HCT116 (cell line): ENCODE measurements at regions not wholly inside any gene's neighbourhood (a gene's known extent, or its start where the extent isn't known, plus 50 kb on each side); places are given as distances from the start of the nearest gene placed in this dataset.

Source experiments
- ATAC-seq: fragments of 200-7000 bp; cut with Tn5 transposase; 2 replicates; pipeline ENCODE4 v1.9.1; 2020; ENCODE audit warnings: mild to moderate bottlenecking, moderate library complexity
- BruUV-seq: library from RNA; stranded (reverse); fragments of 400-500 nt; replicated peaks from 2 replicates; lab custom pipeline; 2021; lab: Mats Ljungman, UMichigan
- CTCF ChIA-PET: fragments of 300-600 bp; sonication (Branson Sonifier 250); formaldehyde crosslinking; loops from one replicate; lab custom pipeline; 2021; ENCODE audit warnings: antibody characterized with exemption; lab: Charles Lee
- POLR2A ChIA-PET: fragments of 300-600, 350-600 bp; sonication (Branson Sonifier 250); formaldehyde crosslinking; loops from one replicate; lab custom pipeline; 2021; ENCODE audit warnings: antibody characterized with exemption; lab: Charles Lee
- RAD21 ChIA-PET, 2 experiments: fragments of 300-600 bp; sonication (Branson Sonifier 250); formaldehyde crosslinking; loops; one replicate each; lab custom pipeline; 2023; ENCODE audit warnings: low total read pairs in 2 of 2; ENCODE audit not compliant: uncharacterized antibody in 2 of 2, unreplicated experiment in 2 of 2, low non-redundant PET in 1 of 2; lab: Charles Lee
- DNase-seq: peaks from one replicate; pipeline ENCODE4 v3.0.0-alpha.2; 2010; ENCODE audit warnings: low read depth, low spot score
- H2AFZ ChIP-seq: fragments of 200-600 bp; shearing (Covaris generic), sonication (generic); 2 replicates; pipeline ENCODE4 v1.6.1; 2017; ENCODE audit warnings: low read depth, mixed run types, mixed read lengths, antibody characterized with exemption, low read length; ENCODE audit not compliant: poor library complexity, severe bottlenecking
- H3K27ac ChIP-seq: 2 replicates; pipeline ENCODE4 v1.5.1; 2012; ENCODE audit warnings: low read depth, low read length
- H3K27me3 ChIP-seq: fragments of 200-600 bp; sonication (generic); 2 replicates; pipeline ENCODE4 v1.6.1; 2016; ENCODE audit warnings: mixed run types, low read length, mixed read lengths; ENCODE audit not compliant: insufficient read depth
- H3K36me3 ChIP-seq, 2 experiments: fragments of 200-500 bp in 1 of 2; fragments of 200-600 bp in 1 of 2; sonication (Bioruptor generic) in 1 of 2; sonication (generic) in 1 of 2; 2 replicates each; pipeline versions ENCODE4 v1.5.1 to v1.6.1; 2014 to 2016; ENCODE audit warnings: low read length in 2 of 2, inconsistent platforms in 1 of 2, mixed read lengths in 1 of 2, mixed run types in 1 of 2; ENCODE audit not compliant: insufficient read depth in 2 of 2, control insufficient read depth in 1 of 2
- H3K4me1 ChIP-seq, 2 experiments: fragments of 200-600 bp in 1 of 2; sonication (generic) in 1 of 2; 2 replicates each; pipeline versions ENCODE4 v1.5.1 to v1.6.1; 2012 to 2017; ENCODE audit warnings: low read length in 2 of 2, inconsistent platforms in 1 of 2, mild to moderate bottlenecking in 1 of 2, mixed read lengths in 1 of 2, mixed run types in 1 of 2, moderate library complexity in 1 of 2; ENCODE audit not compliant: insufficient read depth in 2 of 2, control insufficient read depth in 1 of 2
- H3K4me2 ChIP-seq: fragments of 200-600 bp; sonication (generic); 2 replicates; pipeline ENCODE4 v1.6.1; 2017; ENCODE audit warnings: mixed run types, low read length, mixed read lengths
- H3K4me3 ChIP-seq, 2 experiments: fragments of 200-600 bp in 1 of 2; sonication (generic) in 1 of 2; replicated peaks in 1 of 2; 2 replicates each; pipeline ENCODE4 v1.5.1; 2011 to 2016; ENCODE audit warnings: low read length in 2 of 2, control low read depth in 1 of 2, low read depth in 1 of 2, mild to moderate bottlenecking in 1 of 2, mixed read lengths in 1 of 2, mixed run types in 1 of 2
- H3K79me2 ChIP-seq: fragments of 200-600 bp; sonication (generic); 2 replicates; pipeline ENCODE4 v1.6.1; 2017; ENCODE audit warnings: mild to moderate bottlenecking, mixed run types, low read length, moderate library complexity, mixed read lengths; ENCODE audit not compliant: insufficient read depth
- H3K9ac ChIP-seq: fragments of 200-600 bp; sonication (generic); 2 replicates; pipeline ENCODE4 v1.6.1; 2016; ENCODE audit warnings: low read length, mixed read lengths
- H3K9me2 ChIP-seq: fragments of 200-600 bp; sonication (generic), shearing (Covaris generic); 2 replicates; pipeline ENCODE4 v1.6.1; 2017; ENCODE audit warnings: mixed run types, mild to moderate bottlenecking, moderate library complexity; ENCODE audit not compliant: insufficient read depth
- H3K9me3 ChIP-seq, 2 experiments: fragments of 200-500 bp in 1 of 2; fragments of 200-600 bp in 1 of 2; sonication (Bioruptor generic) in 1 of 2; sonication (generic) in 1 of 2; 2 replicates each; pipeline ENCODE4 v1.6.1; 2014 to 2017; ENCODE audit warnings: low read length in 2 of 2, mixed read lengths in 2 of 2, inconsistent platforms in 1 of 2, low read depth in 1 of 2, mild to moderate bottlenecking in 1 of 2, mixed run types in 1 of 2, moderate library complexity in 1 of 2; ENCODE audit not compliant: control insufficient read depth in 1 of 2, insufficient read depth in 1 of 2
- H4K20me1 ChIP-seq: fragments of 200-600 bp; sonication (generic), shearing (Covaris generic); 2 replicates; pipeline ENCODE4 v1.6.1; 2017; ENCODE audit warnings: mixed run types, mild to moderate bottlenecking, moderate library complexity; ENCODE audit not compliant: insufficient read depth
- CBX3 ChIP-seq: IDR thresholded peaks from 2 replicates; pipeline ENCODE4 v1.6.1; 2012; ENCODE audit warnings: low read depth
- CEBPB ChIP-seq: IDR thresholded peaks from 2 replicates; pipeline ENCODE4 v1.6.1; 2012; ENCODE audit warnings: low read depth
- EGR1 ChIP-seq: IDR thresholded peaks from 2 replicates; pipeline ENCODE4 v1.6.1; 2012; ENCODE audit warnings: low read depth
- EZH2phosphoT487 ChIP-seq: fragments of 200-600 bp; IDR thresholded peaks from 2 replicates; pipeline ENCODE4 v1.6.1; 2018; ENCODE audit warnings: antibody characterized with exemption, borderline replicate concordance
- FOSL1 ChIP-seq: IDR thresholded peaks from 2 replicates; pipeline ENCODE4 v1.6.1; 2012; ENCODE audit warnings: low read depth
- POLR2AphosphoS5 ChIP-seq: IDR thresholded peaks from 2 replicates; pipeline ENCODE4 v1.6.1; 2011; ENCODE audit warnings: mild to moderate bottlenecking, low read depth, low read length, moderate library complexity
- SIN3A ChIP-seq: IDR thresholded peaks from 2 replicates; pipeline ENCODE4 v1.6.1; 2012; ENCODE audit warnings: low read depth
- YY1 ChIP-seq: IDR thresholded peaks from 2 replicates; pipeline ENCODE4 v1.6.1; 2011; ENCODE audit warnings: low read length, low read depth, moderate library complexity, mild to moderate bottlenecking; ENCODE audit not compliant: insufficient replicate concordance; ENCODE audit errors: extremely low read depth
- ZFX ChIP-seq: fragments of 450-650 bp; IDR thresholded peaks from 2 replicates; pipeline ENCODE4 v1.6.1; 2017
- intact Hi-C: fragments of 100-400 bp; cut with micrococcal nuclease; formaldehyde crosslinking; loops from 2 replicates; pipeline ENCODE4 v1.10.0; 2022
- TF ChIP-seq, protein P1 (sequence below): IDR thresholded peaks from 2 replicates; pipeline ENCODE4 v1.6.1; 2011; ENCODE audit warnings: mild to moderate bottlenecking, low read length, moderate library complexity; ENCODE audit not compliant: insufficient replicate concordance; ENCODE audit errors: extremely low read depth
- TF ChIP-seq, protein P2 (sequence below): IDR thresholded peaks from 2 replicates; pipeline ENCODE4 v1.6.1; 2012

DNA sequence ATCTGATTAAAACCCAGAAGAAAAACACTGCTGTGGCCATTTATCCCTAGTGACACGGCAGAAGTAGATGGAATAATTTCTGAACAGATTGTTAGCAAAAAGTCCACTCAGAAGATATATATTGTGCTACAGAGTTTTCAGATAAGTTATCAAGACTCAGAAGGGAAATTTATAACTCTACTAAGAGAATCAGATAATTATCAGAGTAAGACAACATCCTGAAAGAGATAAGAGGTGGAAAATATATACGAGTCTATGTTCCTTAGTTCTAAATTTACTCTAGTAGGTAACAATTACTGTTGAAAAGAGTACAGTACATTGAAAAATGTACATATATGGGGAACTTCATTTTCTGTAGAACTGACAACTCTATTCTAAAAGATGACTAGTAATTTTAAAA is 176.7 kb downstream of the GNAI1 start (continued):
- TF ChIP-seq, protein P1, sequence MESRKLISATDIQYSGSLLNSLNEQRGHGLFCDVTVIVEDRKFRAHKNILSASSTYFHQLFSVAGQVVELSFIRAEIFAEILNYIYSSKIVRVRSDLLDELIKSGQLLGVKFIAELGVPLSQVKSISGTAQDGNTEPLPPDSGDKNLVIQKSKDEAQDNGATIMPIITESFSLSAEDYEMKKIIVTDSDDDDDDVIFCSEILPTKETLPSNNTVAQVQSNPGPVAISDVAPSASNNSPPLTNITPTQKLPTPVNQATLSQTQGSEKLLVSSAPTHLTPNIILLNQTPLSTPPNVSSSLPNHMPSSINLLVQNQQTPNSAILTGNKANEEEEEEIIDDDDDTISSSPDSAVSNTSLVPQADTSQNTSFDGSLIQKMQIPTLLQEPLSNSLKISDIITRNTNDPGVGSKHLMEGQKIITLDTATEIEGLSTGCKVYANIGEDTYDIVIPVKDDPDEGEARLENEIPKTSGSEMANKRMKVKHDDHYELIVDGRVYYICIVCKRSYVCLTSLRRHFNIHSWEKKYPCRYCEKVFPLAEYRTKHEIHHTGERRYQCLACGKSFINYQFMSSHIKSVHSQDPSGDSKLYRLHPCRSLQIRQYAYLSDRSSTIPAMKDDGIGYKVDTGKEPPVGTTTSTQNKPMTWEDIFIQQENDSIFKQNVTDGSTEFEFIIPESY, result no peak
- TF ChIP-seq CEBPB (no peak), EZH2phosphoT487 (no peak), SIN3A (no peak), EGR1 (no peak), ZFX (no peak), YY1 (no peak)
- TF ChIP-seq, protein P2, sequence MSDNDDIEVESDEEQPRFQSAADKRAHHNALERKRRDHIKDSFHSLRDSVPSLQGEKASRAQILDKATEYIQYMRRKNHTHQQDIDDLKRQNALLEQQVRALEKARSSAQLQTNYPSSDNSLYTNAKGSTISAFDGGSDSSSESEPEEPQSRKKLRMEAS, result no peak

DNA sequence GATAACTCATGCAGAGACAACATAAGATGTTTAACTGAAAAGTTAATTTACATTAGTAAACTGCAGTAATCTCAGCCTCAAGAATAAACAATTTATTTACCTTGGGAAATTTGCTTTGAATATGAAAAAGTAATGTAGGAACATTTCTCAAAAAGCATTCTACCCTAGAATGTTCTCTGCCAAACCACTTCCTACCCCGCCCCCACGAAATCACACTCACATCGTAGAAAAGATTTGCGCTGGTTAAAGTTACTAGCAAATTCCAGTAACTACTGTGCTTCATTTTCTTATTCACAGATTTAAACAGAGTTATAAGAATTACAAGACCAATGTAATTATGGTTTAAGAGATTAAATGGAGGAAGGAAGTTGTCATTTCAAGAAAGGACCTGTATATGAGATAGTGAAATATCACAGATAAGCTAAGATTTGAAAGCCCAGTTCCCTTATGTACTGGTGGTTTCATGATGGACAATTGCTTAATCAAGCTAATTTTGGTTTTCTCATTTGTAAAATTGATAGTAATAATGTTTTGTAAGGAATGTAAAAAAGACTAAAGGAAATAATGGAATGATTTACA is 175.4 kb downstream of the GNAI1 start:
- intact Hi-C loops, result no loop called here
- no peaks in the 10 kb centered on the region for H3K9me3 ChIP-seq
- ChIA-PET RAD21 (no interaction called here), CTCF (no interaction called here)
- TF ChIP-seq YY1, result no peak
- no peak for TF ChIP-seq CEBPB
- no peak for TF ChIP-seq POLR2AphosphoS5
- TF ChIP-seq, protein P2, result no peak
- no peak for TF ChIP-seq ZFX
- TF ChIP-seq FOSL1, result no peak
- TF ChIP-seq, protein P1, result no peak
- no peak for TF ChIP-seq CBX3
- TF ChIP-seq, all 23 proteins: peak for 0
- DNase-seq, result no peak
- Histone ChIP-seq H3K27ac (no peak overlapping the region), H3K4me3 (no peak overlapping the region), H3K4me2 (no peak overlapping the region), H2AFZ (peak overlapping the region; percentile 43), H3K9ac (no peak overlapping the region), H3K36me3 (no peaks in the 10 kb centered on the region), H3K9me2 (no peaks in the 10 kb centered on the region), H3K79me2 (no peaks in the 10 kb centered on the region), H4K20me1 (no peaks in the 10 kb centered on the region), H3K27me3 (no peaks in the 10 kb centered on the region), H3K4me1 (no peaks in the 10 kb centered on the region; a peak in 1 of 4 replicates)
- POLR2A ChIA-PET, result no interaction called here
- no TSS peak for BruUV-seq
- no peak for ATAC-seq
